Upper lobe of left lung (tissue), 6 donors: ENCODE measurements at regions not wholly inside any gene's neighbourhood (a gene's known extent, or its start where the extent isn't known, plus 50 kb on each side); places are given as distances from the start of the nearest gene placed in this dataset.

Source experiments
- ATAC-seq, 2 donors: fragments of 200-7000 bp; cut with Tn5 transposase; one replicate each; pipeline ENCODE4 v1.9.1; 2022; ENCODE audit warnings: mild to moderate bottlenecking in 2 of 2, moderate library complexity in 2 of 2; ENCODE audit not compliant: low FRiP score in 2 of 2
- DNase-seq, 2 donors: peaks; one replicate each; pipeline ENCODE4 v3.0.0-alpha.2; 2019 to 2020
- H3K27ac ChIP-seq, 4 donors: fragments of 200-600 bp; sonication (generic); one replicate each; pipeline ENCODE4 v1.5.1; 2016 to 2019
- H3K27me3 ChIP-seq, 4 donors: fragments of 200-600 bp; sonication (generic); one replicate each; pipeline ENCODE4 v1.5.1; 2017 to 2019
- H3K36me3 ChIP-seq, 4 donors: fragments of 200-600 bp; sonication (generic); one replicate each; pipeline ENCODE4 v1.5.1; 2016 to 2019
- H3K4me1 ChIP-seq, 4 donors: fragments of 200-600 bp; sonication (generic); one replicate each; pipeline ENCODE4 v1.5.1; 2018 to 2019
- H3K4me3 ChIP-seq, 4 donors: fragments of 200-600 bp; sonication (generic); one replicate each; pipeline ENCODE4 v1.5.1; 2017 to 2019; ENCODE audit warnings: mild to moderate bottlenecking in 2 of 4, moderate library complexity in 1 of 4
- H3K9me3 ChIP-seq, 4 donors: fragments of 200-600 bp; sonication (generic); one replicate each; pipeline ENCODE4 v1.5.1; 2018 to 2019
- CTCF ChIP-seq, 6 experiments: fragments of 450-650 bp in 4 of 6; fragments of 200-600 bp in 2 of 6; sonication (generic) in 2 of 6; IDR thresholded peaks; one replicate each; pipeline ENCODE4 v1.5.1; 2016 to 2019; ENCODE audit warnings: antibody characterized with exemption in 6 of 6
- EP300 ChIP-seq, 4 donors: sonication (generic); formaldehyde crosslinking; IDR thresholded peaks; one replicate each; pipeline ENCODE4 v1.5.1; 2017; ENCODE audit warnings: antibody characterized with exemption in 4 of 4, control low read depth in 2 of 4
- POLR2A ChIP-seq, 4 donors: fragments of 450-650 bp; IDR thresholded peaks; one replicate each; pipeline ENCODE4 v1.5.1; 2016 to 2017; ENCODE audit warnings: antibody characterized with exemption in 4 of 4, mild to moderate bottlenecking in 2 of 4
- POLR2AphosphoS5 ChIP-seq, 2 donors: sonication (generic); formaldehyde crosslinking; IDR thresholded peaks; one replicate each; pipeline ENCODE4 v1.5.1; 2017; ENCODE audit warnings: antibody characterized with exemption in 2 of 2
- WGBS, 2 donors: methylation state at CpG; one replicate each; pipeline ENCODE4 v1.1.5; 2017 to 2018; 5-methylcytosine and 5-hydroxymethylcytosine counted together
- donor health status: DM: no; HTN: no; CAD: no; lungs with moderate emphysema.
- donor health status: DM: no; HTN: yes; CAD: no; lungs with severe emphysema.

GRCh38 chr6:50925981-50926380 is 107.3 kb downstream of the TFAP2B start:
- H3K9me3 ChIP-seq, result peaks cover 0 to 16% (median 5%) of the 10 kb centered on the region in 4 donors
- ATAC-seq, result no peak
- no peaks in the 10 kb centered on the region for H3K4me1 ChIP-seq
- no peak for TF ChIP-seq POLR2A (IDR thresholded peaks at IDR 0.05)
- no peak for TF ChIP-seq EP300 (IDR thresholded peaks at IDR 0.05)
- no peak for TF ChIP-seq CTCF (IDR thresholded peaks at IDR 0.05)
- no peak for TF ChIP-seq POLR2AphosphoS5 (IDR thresholded peaks at IDR 0.05)
- no peaks in the 10 kb centered on the region for H3K36me3 ChIP-seq
- 60 to 66% methylated on average over 2 of the region's 2 CpGs for WGBS, 2 donors
- DNase-seq, result no peak
- H3K27me3 ChIP-seq, result no peaks in the 10 kb centered on the region
- H3K4me3 ChIP-seq, result no peak overlapping the region
- H3K27ac ChIP-seq, result no peak overlapping the region

- H3K27ac ChIP-seq, result no peak overlapping the region
- ATAC-seq (no peak), DNase-seq (no peak)
- no peaks in the 10 kb centered on the region for H3K27me3 ChIP-seq
- no peaks in the 10 kb centered on the region for H3K9me3 ChIP-seq
- H3K36me3 ChIP-seq, result no peaks in the 10 kb centered on the region
- H3K4me3 ChIP-seq, result no peak overlapping the region
- no peak for TF ChIP-seq POLR2A (IDR thresholded peaks at IDR 0.05)
- TF ChIP-seq POLR2AphosphoS5 (IDR thresholded peaks at IDR 0.05), result no peak
- no peak for TF ChIP-seq CTCF (IDR thresholded peaks at IDR 0.05)
- TF ChIP-seq EP300 (IDR thresholded peaks at IDR 0.05), result no peak
- WGBS, 2 donors, result 70 to 88% methylated on average over 2 to 3 of the region's 3 CpGs
- no peaks in the 10 kb centered on the region for H3K4me1 ChIP-seq
Measured at GRCh38 chr6:50927800-50928199, 109.1 kb downstream of the TFAP2B start.

- no peaks in the 10 kb centered on the region for H3K36me3 ChIP-seq
- H3K9me3 ChIP-seq, result no peaks in the 10 kb centered on the region
- H3K4me3 ChIP-seq, result no peak overlapping the region
- H3K27ac ChIP-seq, result no peak overlapping the region
- H3K27me3 ChIP-seq, result no peaks in the 10 kb centered on the region
- DNase-seq, result no peak
- no peak for ATAC-seq
- no peaks in the 10 kb centered on the region for H3K4me1 ChIP-seq
- WGBS, 2 donors, result 58 to 69% methylated on average over 3 of the region's 3 CpGs
- TF ChIP-seq EP300 (IDR thresholded peaks at IDR 0.05) (no peak), CTCF (IDR thresholded peaks at IDR 0.05) (no peak), POLR2AphosphoS5 (IDR thresholded peaks at IDR 0.05) (no peak), POLR2A (IDR thresholded peaks at IDR 0.05) (no peak)
Measured at GRCh38 chr6:50929323-50929722, 110.7 kb downstream of the TFAP2B start.

- no peak for ATAC-seq
- no peak for DNase-seq
Measured at GRCh38 chr6:50935442-50935841, 116.8 kb downstream of the TFAP2B start.

More at GRCh38 chr6:50935442-50935841, 116.8 kb downstream of the TFAP2B start:
- no peaks in the 10 kb centered on the region for H3K27me3 ChIP-seq
- H3K27ac ChIP-seq, result no peak overlapping the region
- no peaks in the 10 kb centered on the region for H3K9me3 ChIP-seq
- H3K4me3 ChIP-seq, result no peak overlapping the region
- TF ChIP-seq EP300 (IDR thresholded peaks at IDR 0.05), result no peak
- no peak for TF ChIP-seq CTCF (IDR thresholded peaks at IDR 0.05)
- no peak for TF ChIP-seq POLR2A (IDR thresholded peaks at IDR 0.05)
- no peak for TF ChIP-seq POLR2AphosphoS5 (IDR thresholded peaks at IDR 0.05)
- H3K36me3 ChIP-seq, result no peaks in the 10 kb centered on the region
- no peaks in the 10 kb centered on the region for H3K4me1 ChIP-seq
